ENCODE measurements at regions not wholly inside any gene's neighbourhood (a gene's known extent, or its start where the extent isn't known, plus 50 kb on each side); places are given as distances from the start of the nearest gene placed in this dataset.
A peak's percentile ranks its signal among the peaks of the same experiment; 100 is the strongest.
"Not testable (repeated sequence)": the region's sequence is repeated elsewhere in the genome, so short reads cannot be mapped to it uniquely, and the experiment has no call there.

DNA sequence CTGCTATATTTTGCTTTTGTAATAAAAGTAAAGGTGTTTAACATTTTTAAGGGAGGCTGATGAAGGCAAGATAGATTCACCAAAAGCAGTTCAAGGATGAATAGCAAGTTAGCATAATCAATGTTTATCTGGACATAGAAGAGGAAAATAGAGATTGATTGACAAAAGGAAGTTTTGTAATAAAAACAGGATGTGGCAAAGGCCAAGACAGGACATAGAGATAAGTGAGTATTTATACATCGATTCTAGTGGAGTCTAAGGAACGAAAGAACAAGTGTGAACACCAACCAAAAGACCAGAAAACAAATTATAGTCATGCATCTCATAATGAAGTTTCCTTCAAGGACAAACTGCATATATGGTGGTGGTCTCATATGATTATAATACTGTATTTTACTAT is 123.8 kb downstream of the CCDC71L start:
- Histone ChIP-seq H3K4me1 (ENCODE audit: control insufficient read depth in 1 of 2, low read depth in 2 of 2) (peaks cover 0 to 7% of the 10 kb centered on the region in 2 donors), H3K27ac (no peak overlapping the region), H3K4me3 (no peak overlapping the region), H3K9me3 (no peaks in the 10 kb centered on the region), H3K27me3 (replicated peaks; ENCODE audit: insufficient read depth) (no peaks in the 10 kb centered on the region), H3K36me3 (no peaks in the 10 kb centered on the region)
- no peak for TF ChIP-seq CTCF (IDR thresholded peaks at IDR 0.05)
- no peak for DNase-seq (ENCODE audit: low spot score)
- no peak for ATAC-seq (ENCODE audit: insufficient number of reproducible peaks, low FRiP score, low read depth)

DNA sequence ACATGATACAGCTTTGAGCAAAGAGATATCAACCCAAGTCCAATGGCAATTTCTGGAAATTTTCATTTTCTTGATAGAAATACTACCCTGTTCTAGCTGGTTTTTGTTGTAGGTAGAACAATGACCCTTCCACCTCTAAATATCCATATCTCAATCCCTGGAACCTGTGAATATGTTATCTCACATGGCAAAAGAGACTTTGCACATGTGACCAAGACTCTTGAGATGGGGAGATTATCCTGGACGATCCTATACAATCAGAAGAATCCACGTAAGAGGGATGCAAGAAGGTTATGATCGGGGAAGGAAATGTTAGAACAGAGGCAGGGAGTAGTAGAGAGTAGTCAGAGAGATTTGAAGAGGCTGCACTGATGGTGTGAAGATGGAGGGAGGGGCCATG is 124.9 kb downstream of the CCDC71L start:
- Histone ChIP-seq H3K4me3 (no peak overlapping the region), H3K4me1 (ENCODE audit: control insufficient read depth in 1 of 2, low read depth in 2 of 2) (no peaks in the 10 kb centered on the region), H3K9me3 (no peaks in the 10 kb centered on the region), H3K36me3 (no peaks in the 10 kb centered on the region), H3K27ac (no peak overlapping the region), H3K27me3 (replicated peaks; ENCODE audit: insufficient read depth) (no peaks in the 10 kb centered on the region)
- DNase-seq (ENCODE audit: low spot score) = no peak
- TF ChIP-seq CTCF (IDR thresholded peaks at IDR 0.05) = no peak
- no peak for ATAC-seq (ENCODE audit: insufficient number of reproducible peaks, low FRiP score, low read depth)

DNA sequence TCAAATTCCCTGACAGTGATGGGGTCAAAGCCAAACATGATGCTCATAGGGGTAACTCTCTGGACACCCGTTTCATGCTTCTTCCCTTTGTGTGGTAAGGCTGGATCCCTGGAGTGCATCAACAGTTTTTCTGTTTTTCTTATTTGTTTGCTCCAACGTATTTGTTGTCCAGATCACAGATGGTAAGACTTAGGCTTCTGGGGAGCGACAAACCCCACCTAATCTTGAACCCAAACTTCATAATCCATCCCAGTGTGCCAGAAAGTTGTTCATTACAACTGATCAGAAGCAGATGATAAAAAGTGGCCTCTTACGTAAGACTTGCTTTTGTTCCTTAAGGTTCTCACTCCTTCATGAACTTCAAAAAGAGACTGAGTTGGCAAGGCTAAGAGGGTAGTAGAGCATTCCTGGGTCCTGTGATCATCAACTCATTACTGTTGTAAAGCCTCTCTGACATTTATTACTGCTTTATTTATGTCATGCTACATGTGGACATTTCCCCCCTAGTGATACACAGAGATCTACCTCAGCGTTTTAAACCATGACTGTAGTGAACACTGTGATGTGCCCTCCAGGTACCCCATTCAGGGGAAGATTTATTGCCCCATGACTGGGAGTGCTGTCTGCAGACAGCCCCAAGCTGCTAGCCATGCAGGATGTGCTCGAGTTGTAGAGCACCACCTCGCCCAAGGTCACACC is 125.6 kb downstream of the CCDC71L start:
- no peaks in the 10 kb centered on the region for H3K4me1 ChIP-seq (ENCODE audit: control insufficient read depth in 1 of 2, low read depth in 2 of 2)
- H3K27me3 ChIP-seq (replicated peaks; ENCODE audit: insufficient read depth) = no peaks in the 10 kb centered on the region
- no peak overlapping the region for H3K27ac ChIP-seq
- H3K9me3 ChIP-seq = no peaks in the 10 kb centered on the region
- ATAC-seq (ENCODE audit: insufficient number of reproducible peaks, low FRiP score, low read depth) (no peak), DNase-seq (ENCODE audit: low spot score) (no peak)
- no peak for TF ChIP-seq CTCF (IDR thresholded peaks at IDR 0.05)
- no peak overlapping the region for H3K4me3 ChIP-seq
- no peaks in the 10 kb centered on the region for H3K36me3 ChIP-seq

- no peak for ATAC-seq (ENCODE audit: insufficient number of reproducible peaks, low FRiP score, low read depth)
- Histone ChIP-seq H3K27me3 (replicated peaks; ENCODE audit: insufficient read depth) (no peaks in the 10 kb centered on the region), H3K27ac (peak overlapping the region in 1 of 2 donors; percentile 22), H3K36me3 (no peaks in the 10 kb centered on the region), H3K4me3 (no peak overlapping the region), H3K9me3 (no peaks in the 10 kb centered on the region), H3K4me1 (ENCODE audit: control insufficient read depth in 1 of 2, low read depth in 2 of 2) (no peaks in the 10 kb centered on the region)
- TF ChIP-seq CTCF (IDR thresholded peaks at IDR 0.05) = no peak
- DNase-seq (ENCODE audit: low spot score) = no peak
Observed at GRCh38 chr7:106534271-106534846, 126.6 kb downstream of the CCDC71L start.

DNA sequence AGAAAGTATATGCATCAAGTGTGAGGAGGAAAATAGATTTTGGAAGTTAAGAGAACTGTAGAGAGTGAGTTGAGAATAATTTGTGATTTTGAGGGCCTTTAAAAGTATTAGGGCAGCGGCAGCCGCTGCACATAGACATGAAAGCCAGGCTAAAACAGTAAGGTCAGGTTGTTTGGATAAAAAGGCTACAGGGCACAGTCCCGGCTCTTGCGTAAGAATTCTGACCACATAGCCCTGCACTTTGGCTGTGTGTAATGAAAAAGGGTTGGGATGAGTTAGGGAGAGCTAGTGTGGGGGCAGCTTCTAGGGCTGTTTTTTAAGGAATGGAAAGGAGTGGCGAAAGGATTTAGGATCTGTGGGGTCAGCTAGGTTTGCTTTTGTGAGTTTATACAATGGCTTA is 130.8 kb downstream of the CCDC71L start:
- not testable (repeated sequence) for H3K9me3 ChIP-seq; H3K27ac ChIP-seq; ATAC-seq (ENCODE audit: insufficient number of reproducible peaks, low FRiP score, low read depth); H3K4me3 ChIP-seq; H3K36me3 ChIP-seq; DNase-seq (ENCODE audit: low spot score); H3K4me1 ChIP-seq (ENCODE audit: control insufficient read depth in 1 of 2, low read depth in 2 of 2); H3K27me3 ChIP-seq (replicated peaks; ENCODE audit: insufficient read depth)

- not testable (repeated sequence) for ATAC-seq (ENCODE audit: insufficient number of reproducible peaks, low FRiP score, low read depth); H3K36me3 ChIP-seq; H3K4me3 ChIP-seq; H3K9me3 ChIP-seq; DNase-seq (ENCODE audit: low spot score); H3K27me3 ChIP-seq (replicated peaks; ENCODE audit: insufficient read depth); H3K27ac ChIP-seq
- H3K4me1 ChIP-seq (ENCODE audit: control insufficient read depth in 1 of 2, low read depth in 2 of 2) = peaks cover 0 to 21% of the 10 kb centered on the region in 2 donors
Observed at GRCh38 chr7:106526617-106527016, 134.3 kb downstream of the CCDC71L start.

All from thoracic aorta (tissue), 2 donors.